ENCODE measurements at regions not wholly inside any gene's neighbourhood (a gene's known extent, or its start where the extent isn't known, plus 50 kb on each side); places are given as distances from the start of the nearest gene placed in this dataset.

GRCh38 chr10:3425261-3425660 is 252.7 kb upstream of the PITRM1 start:
- Histone ChIP-seq H3K9me3 (no peaks in the 10 kb centered on the region), H3K27me3 (no peaks in the 10 kb centered on the region), H3K4me3 (no peak overlapping the region), H3K27ac (peak overlapping the region; percentile 49), H3K4me1 (peaks cover 15% of the 10 kb centered on the region), H3K9ac (ENCODE audit: low read depth in 2 of 2, low read length in 2 of 2) (no peak overlapping the region), H3K36me3 (no peaks in the 10 kb centered on the region)
- DNase-seq: no peak
- intact Hi-C loops (cut with DNase I): no loop called here
- no peak for TF ChIP-seq CTCF (IDR thresholded peaks at IDR 0.05)

- no peak for TF ChIP-seq CTCF (IDR thresholded peaks at IDR 0.05)
- intact Hi-C loops (cut with DNase I): no loop called here
- H3K9ac ChIP-seq (ENCODE audit: low read depth in 2 of 2, low read length in 2 of 2): no peak overlapping the region
- DNase-seq: peak; percentile 37
- no peaks in the 10 kb centered on the region for H3K27me3 ChIP-seq
- peaks cover 15% of the 10 kb centered on the region for H3K4me1 ChIP-seq
- no peaks in the 10 kb centered on the region for H3K9me3 ChIP-seq
- peak overlapping the region; percentile 27 for H3K27ac ChIP-seq
- no peak overlapping the region for H3K4me3 ChIP-seq
- no peaks in the 10 kb centered on the region for H3K36me3 ChIP-seq
Observed at GRCh38 chr10:3424111-3424851, 251.7 kb upstream of the PITRM1 start.

- peak overlapping the region; percentile 27 for H3K27ac ChIP-seq
Observed at GRCh38 chr10:3423384-3423783, 250.8 kb upstream of the PITRM1 start.

GRCh38 chr10:3422282-3422681 is 249.7 kb upstream of the PITRM1 start:
- intact Hi-C loops (cut with DNase I): no loop called here
- no peak for TF ChIP-seq CTCF (IDR thresholded peaks at IDR 0.05)
- Histone ChIP-seq H3K9ac (ENCODE audit: low read depth in 2 of 2, low read length in 2 of 2) (no peak overlapping the region), H3K4me3 (no peak overlapping the region), H3K36me3 (no peaks in the 10 kb centered on the region), H3K4me1 (peaks cover 15% of the 10 kb centered on the region), H3K27me3 (no peaks in the 10 kb centered on the region), H3K9me3 (no peaks in the 10 kb centered on the region), H3K27ac (no peak overlapping the region)
- DNase-seq: no peak

More at GRCh38 chr10:3423384-3423783, 250.8 kb upstream of the PITRM1 start:
- no peaks in the 10 kb centered on the region for H3K36me3 ChIP-seq
- intact Hi-C loops (cut with DNase I): no loop called here
- H3K9me3 ChIP-seq: no peaks in the 10 kb centered on the region
- no peak for TF ChIP-seq CTCF (IDR thresholded peaks at IDR 0.05)
- H3K4me1 ChIP-seq: peaks cover 15% of the 10 kb centered on the region
- no peak for DNase-seq
- H3K9ac ChIP-seq (ENCODE audit: low read depth in 2 of 2, low read length in 2 of 2): no peak overlapping the region
- H3K4me3 ChIP-seq: no peak overlapping the region
- no peaks in the 10 kb centered on the region for H3K27me3 ChIP-seq

GRCh38 chr10:3421537-3422257 is 249.1 kb upstream of the PITRM1 start:
- no peak overlapping the region for H3K27ac ChIP-seq
- TF ChIP-seq CTCF (IDR thresholded peaks at IDR 0.05): no peak
- no peaks in the 10 kb centered on the region for H3K9me3 ChIP-seq
- DNase-seq: no peak
- intact Hi-C loops (cut with DNase I): no loop called here
- no peaks in the 10 kb centered on the region for H3K27me3 ChIP-seq
- H3K36me3 ChIP-seq: no peaks in the 10 kb centered on the region
- H3K4me1 ChIP-seq: peaks cover 13% of the 10 kb centered on the region
- no peak overlapping the region for H3K9ac ChIP-seq (ENCODE audit: low read depth in 2 of 2, low read length in 2 of 2)
- no peak overlapping the region for H3K4me3 ChIP-seq
